ENCODE measurements at regions not wholly inside any gene's neighbourhood (a gene's known extent, or its start where the extent isn't known, plus 50 kb on each side); places are given as distances from the start of the nearest gene placed in this dataset.

- DNase-seq = no peak
These were observed 1079.9 kb upstream of the LRRTM3 start for GRCh38 chr10:65845916-65846315.

DNA sequence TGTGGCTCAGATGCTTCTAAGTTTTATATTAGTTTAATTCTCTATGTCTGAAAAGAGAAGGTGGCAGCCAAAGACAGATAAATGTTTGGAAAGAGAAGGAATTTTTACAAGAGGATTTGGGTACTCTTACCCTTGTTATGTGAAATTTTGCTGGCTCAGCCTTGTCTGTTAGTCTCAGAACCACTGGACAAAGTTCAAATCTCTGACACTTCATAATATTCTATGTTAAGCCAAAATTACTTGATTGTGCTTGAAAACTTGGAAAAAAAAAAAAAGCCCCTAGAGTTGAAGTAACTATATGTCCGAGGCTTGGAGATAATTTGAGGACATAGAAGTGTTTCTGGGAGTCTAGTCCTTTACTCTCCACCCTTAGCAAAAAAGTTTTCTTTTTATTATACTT is 1079.3 kb upstream of the LRRTM3 start:
- DNase-seq = no peak

DNA sequence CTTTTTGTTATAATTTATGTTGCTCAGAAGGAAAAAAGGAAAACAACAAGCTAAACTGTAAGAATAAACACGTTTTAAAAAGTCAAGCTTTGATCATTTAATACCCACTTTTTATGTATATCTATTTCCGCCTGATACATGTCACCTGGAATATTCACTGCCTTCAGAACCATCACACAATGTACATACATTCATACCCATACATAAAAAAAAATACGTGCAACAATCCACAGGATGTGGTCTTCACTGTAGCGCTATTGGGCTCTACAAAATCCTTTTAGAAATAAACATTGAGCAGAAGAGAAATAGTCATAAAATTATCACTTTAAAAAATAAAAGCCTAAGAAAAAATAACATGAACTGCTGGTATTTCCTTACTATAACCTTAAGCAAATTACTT is 1078.9 kb upstream of the LRRTM3 start:
- no peak for DNase-seq

- DNase-seq = no peak
These were observed 1078.2 kb upstream of the LRRTM3 start for GRCh38 chr10:65847436-65848230.

GRCh38 chr10:65858841-65859240 is 1067.0 kb upstream of the LRRTM3 start:
- DNase-seq = no peak

DNA sequence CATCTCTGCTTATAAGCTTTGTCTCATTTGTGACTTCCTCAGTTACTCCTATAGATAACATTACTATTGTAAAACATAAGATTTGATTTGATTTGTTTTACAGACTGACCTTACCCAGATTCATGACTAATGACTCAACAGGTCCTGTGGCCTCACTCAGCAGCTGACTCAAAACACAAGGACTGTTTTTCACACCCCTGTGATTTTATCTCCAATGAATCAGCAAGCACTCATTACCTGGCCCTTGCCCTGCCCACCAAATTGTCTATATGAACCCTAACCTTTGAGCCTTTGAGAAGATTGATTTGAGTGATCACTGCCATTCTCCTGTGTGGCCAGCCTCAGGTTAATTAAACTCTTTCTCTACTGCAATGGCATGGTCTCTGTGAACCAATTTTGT is 1064.6 kb upstream of the LRRTM3 start:
- no peak for DNase-seq

All from CD4-positive, alpha-beta T cell treated with Interleukin-6 for 4 hours (primary cell).